ENCODE measurements at regions not wholly inside any gene's neighbourhood (a gene's known extent, or its start where the extent isn't known, plus 50 kb on each side); places are given as distances from the start of the nearest gene placed in this dataset.

GRCh38 chr2:155442088-155442487 lies 743.6 kb downstream of the KCNJ3 start:
- no peak for TF ChIP-seq POLR2AphosphoS5 (IDR thresholded peaks at IDR 0.05; ENCODE audit: borderline replicate concordance, low read depth, low read length)
- no peak for TF ChIP-seq EZH2 (IDR thresholded peaks at IDR 0.05)
- no peak for TF ChIP-seq FOXP2 (optimal IDR thresholded peaks at IDR 0.05; ENCODE audit: control extremely low read depth, extremely low read length, insufficient read depth)
